SH-SY5Y (cell line): ENCODE measurements at regions not wholly inside any gene's neighbourhood (a gene's known extent, or its start where the extent isn't known, plus 50 kb on each side); places are given as distances from the start of the nearest gene placed in this dataset.

Experiments
- GATA2 ChIP-seq: IDR thresholded peaks from 2 replicates; pipeline ENCODE4 v1.6.1; 2011; ENCODE audit warnings: mild to moderate bottlenecking, low read depth, low read length
- GATA3 ChIP-seq: IDR thresholded peaks from 2 replicates; pipeline ENCODE4 v1.6.1; 2011; ENCODE audit warnings: low read depth, mild to moderate bottlenecking, low read length, moderate library complexity

- TF ChIP-seq GATA2 (no peak), GATA3 (no peak)
These were observed 158.2 kb upstream of the ARHGEF26 start for GRCh38 chr3:153963012-153963411.

- TF ChIP-seq GATA2, result no peak
- no peak for TF ChIP-seq GATA3
These were observed 153.9 kb upstream of the ARHGEF26 start for GRCh38 chr3:153967260-153967659.

GRCh38 chr3:153970047-153970446 is 151.1 kb upstream of the ARHGEF26 start:
- no peak for TF ChIP-seq GATA3

- TF ChIP-seq GATA3 (no peak), GATA2 (no peak)
These were observed 150.3 kb upstream of the ARHGEF26 start for GRCh38 chr3:153970741-153971347.

- TF ChIP-seq GATA3 (no peak), GATA2 (no peak)
These were observed 148.3 kb upstream of the ARHGEF26 start for GRCh38 chr3:153972862-153973261.

GRCh38 chr3:153973722-153974265 is 147.4 kb upstream of the ARHGEF26 start:
- TF ChIP-seq GATA3, result no peak
- no peak for TF ChIP-seq GATA2

- no peak for TF ChIP-seq GATA3
- no peak for TF ChIP-seq GATA2
These were observed 146.6 kb upstream of the ARHGEF26 start for GRCh38 chr3:153974614-153975013.

GRCh38 chr3:153976891-153977554 is 144.2 kb upstream of the ARHGEF26 start:
- TF ChIP-seq GATA2, result no peak
- TF ChIP-seq GATA3, result no peak

- TF ChIP-seq GATA3, result no peak
- TF ChIP-seq GATA2, result no peak
These were observed 143.2 kb upstream of the ARHGEF26 start for GRCh38 chr3:153978006-153978405.

GRCh38 chr3:153979418-153980251 is 141.6 kb upstream of the ARHGEF26 start:
- TF ChIP-seq GATA3, result no peak
- TF ChIP-seq GATA2, result no peak

GRCh38 chr3:153980252-153980590 is 141.0 kb upstream of the ARHGEF26 start:
- TF ChIP-seq GATA2, result no peak
- no peak for TF ChIP-seq GATA3

GRCh38 chr3:154003649-154004048 is 117.5 kb upstream of the ARHGEF26 start:
- no peak for TF ChIP-seq GATA3
- no peak for TF ChIP-seq GATA2

- TF ChIP-seq GATA2 (no peak), GATA3 (no peak)
These were observed 110.2 kb upstream of the ARHGEF26 start for GRCh38 chr3:154011036-154011435.

GRCh38 chr3:154013736-154014135 is 107.5 kb upstream of the ARHGEF26 start:
- TF ChIP-seq GATA2 (no peak), GATA3 (no peak)

- no peak for TF ChIP-seq GATA2
- TF ChIP-seq GATA3, result no peak
These were observed 105.9 kb upstream of the ARHGEF26 start for GRCh38 chr3:154015307-154015706.

GRCh38 chr3:154018100-154018696 is 103.0 kb upstream of the ARHGEF26 start:
- no peak for TF ChIP-seq GATA2
- no peak for TF ChIP-seq GATA3
